Calu3 (cell line): ENCODE measurements at regions not wholly inside any gene's neighbourhood (a gene's known extent, or its start where the extent isn't known, plus 50 kb on each side); places are given as distances from the start of the nearest gene placed in this dataset.

Experiments
- BruUV-seq: library from RNA; stranded (reverse); fragments of 400-500 nt; replicated peaks from 2 replicates; lab custom pipeline; 2021; lab: Mats Ljungman, UMichigan
- CTCF ChIA-PET: fragments of 300-600 bp; sonication (Branson Sonifier 250); formaldehyde crosslinking; loops from one replicate; lab custom pipeline; 2022; ENCODE audit warnings: antibody characterized with exemption; lab: Charles Lee
- DNase-seq: peaks from one replicate; pipeline ENCODE4 v3.0.0; 2022
- H3K27ac Mint-ChIP-seq: one replicate; pipeline ENCODE4 v1.8.0; 2022; ENCODE audit warnings: mixed read lengths; ENCODE audit not compliant: unreplicated experiment
- H3K27me3 Mint-ChIP-seq: one replicate; pipeline ENCODE4 v1.8.0; 2022; ENCODE audit warnings: mixed read lengths; ENCODE audit not compliant: unreplicated experiment
- H3K36me3 Mint-ChIP-seq: one replicate; pipeline ENCODE4 v1.8.0; 2022; ENCODE audit warnings: mild to moderate bottlenecking, moderate library complexity, mixed read lengths; ENCODE audit not compliant: insufficient read depth, unreplicated experiment
- H3K4me1 Mint-ChIP-seq: one replicate; pipeline ENCODE4 v1.8.0; 2022; ENCODE audit warnings: mild to moderate bottlenecking, low read depth, mixed read lengths; ENCODE audit not compliant: unreplicated experiment
- H3K4me3 Mint-ChIP-seq: one replicate; pipeline ENCODE4 v1.8.0; 2022; ENCODE audit warnings: mild to moderate bottlenecking, low read depth, moderate library complexity, mixed read lengths; ENCODE audit not compliant: unreplicated experiment
- H3K9me3 Mint-ChIP-seq: one replicate; pipeline ENCODE4 v1.8.0; 2022; ENCODE audit warnings: low read depth, mixed read lengths; ENCODE audit not compliant: unreplicated experiment
- intact Hi-C: fragments of 100-400 bp; cut with micrococcal nuclease; formaldehyde crosslinking; loops from one replicate; pipeline ENCODE4 v1.10.0; 2022; ENCODE audit not compliant: unreplicated experiment
- TF ChIP-seq, protein P1 (sequence below): fragments of 200-600 bp; IDR thresholded peaks from one replicate; pipeline ENCODE4 v1.8.0; 2022; ENCODE audit warnings: antibody characterized with exemption; ENCODE audit not compliant: unreplicated experiment

DNA sequence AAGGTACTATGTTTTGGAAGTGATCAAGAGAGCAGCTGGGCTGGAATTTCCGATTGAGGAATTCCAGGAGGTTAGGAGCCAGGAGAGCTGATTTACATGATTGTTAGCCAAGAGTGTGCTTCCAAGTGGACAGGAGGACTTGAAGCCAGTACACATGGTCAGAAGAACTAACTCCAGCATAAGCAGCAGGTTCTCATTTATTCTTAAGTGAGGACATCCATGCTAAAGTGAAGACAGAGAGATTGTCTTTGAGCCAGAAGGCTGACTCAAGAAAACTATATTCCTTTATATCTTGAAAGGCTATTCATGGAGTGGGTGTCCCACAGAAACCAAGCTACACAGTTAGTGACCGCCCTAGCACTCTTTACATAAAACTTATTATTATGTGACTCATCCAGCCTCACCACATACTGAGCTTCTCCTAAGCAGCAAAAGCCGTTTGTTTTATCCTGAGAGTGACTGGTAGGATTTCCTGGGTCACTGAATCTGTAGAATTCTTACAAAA is 56.7 kb upstream of the SEMA3A start:
- BruUV-seq: no TSS peak
- Mint-ChIP-seq H3K9me3 (no peaks in the 10 kb centered on the region), H3K27ac (no peak overlapping the region), H3K36me3 (no peaks in the 10 kb centered on the region), H3K4me3 (no peak overlapping the region), H3K4me1 (no peaks in the 10 kb centered on the region), H3K27me3 (no peaks in the 10 kb centered on the region)
- DNase-seq: no peak
- TF ChIP-seq, protein P1, sequence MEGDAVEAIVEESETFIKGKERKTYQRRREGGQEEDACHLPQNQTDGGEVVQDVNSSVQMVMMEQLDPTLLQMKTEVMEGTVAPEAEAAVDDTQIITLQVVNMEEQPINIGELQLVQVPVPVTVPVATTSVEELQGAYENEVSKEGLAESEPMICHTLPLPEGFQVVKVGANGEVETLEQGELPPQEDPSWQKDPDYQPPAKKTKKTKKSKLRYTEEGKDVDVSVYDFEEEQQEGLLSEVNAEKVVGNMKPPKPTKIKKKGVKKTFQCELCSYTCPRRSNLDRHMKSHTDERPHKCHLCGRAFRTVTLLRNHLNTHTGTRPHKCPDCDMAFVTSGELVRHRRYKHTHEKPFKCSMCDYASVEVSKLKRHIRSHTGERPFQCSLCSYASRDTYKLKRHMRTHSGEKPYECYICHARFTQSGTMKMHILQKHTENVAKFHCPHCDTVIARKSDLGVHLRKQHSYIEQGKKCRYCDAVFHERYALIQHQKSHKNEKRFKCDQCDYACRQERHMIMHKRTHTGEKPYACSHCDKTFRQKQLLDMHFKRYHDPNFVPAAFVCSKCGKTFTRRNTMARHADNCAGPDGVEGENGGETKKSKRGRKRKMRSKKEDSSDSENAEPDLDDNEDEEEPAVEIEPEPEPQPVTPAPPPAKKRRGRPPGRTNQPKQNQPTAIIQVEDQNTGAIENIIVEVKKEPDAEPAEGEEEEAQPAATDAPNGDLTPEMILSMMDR: no peak
- intact Hi-C loops: no loop called here
- CTCF ChIA-PET: no interaction called here

DNA sequence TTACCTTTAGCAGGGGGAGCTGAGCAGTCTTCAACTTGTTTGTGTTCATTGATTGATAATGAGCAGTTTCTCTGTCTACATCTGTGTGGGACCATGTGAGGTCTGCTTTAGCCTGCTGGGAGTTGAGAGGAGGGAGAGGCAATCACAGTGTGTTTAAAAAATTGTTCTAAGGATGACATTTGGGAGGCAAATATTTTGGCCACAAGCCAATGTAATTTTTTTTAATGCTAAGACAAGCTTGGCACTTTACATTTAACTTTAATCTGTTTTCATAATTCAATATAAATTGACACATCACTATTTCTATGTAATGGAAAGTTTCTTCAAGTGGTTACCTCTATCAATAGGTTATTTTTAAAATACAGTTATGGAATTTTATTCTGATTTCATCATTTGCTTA is 55.9 kb upstream of the SEMA3A start:
- H3K4me1 Mint-ChIP-seq: no peaks in the 10 kb centered on the region
- no peaks in the 10 kb centered on the region for H3K36me3 Mint-ChIP-seq
- intact Hi-C loops: no loop called here
- no peak overlapping the region for H3K4me3 Mint-ChIP-seq
- H3K9me3 Mint-ChIP-seq: no peaks in the 10 kb centered on the region
- DNase-seq: no peak
- H3K27me3 Mint-ChIP-seq: no peaks in the 10 kb centered on the region
- CTCF ChIA-PET: no interaction called here
- BruUV-seq: no TSS peak
- TF ChIP-seq, protein P1: no peak
- H3K27ac Mint-ChIP-seq: no peak overlapping the region

DNA sequence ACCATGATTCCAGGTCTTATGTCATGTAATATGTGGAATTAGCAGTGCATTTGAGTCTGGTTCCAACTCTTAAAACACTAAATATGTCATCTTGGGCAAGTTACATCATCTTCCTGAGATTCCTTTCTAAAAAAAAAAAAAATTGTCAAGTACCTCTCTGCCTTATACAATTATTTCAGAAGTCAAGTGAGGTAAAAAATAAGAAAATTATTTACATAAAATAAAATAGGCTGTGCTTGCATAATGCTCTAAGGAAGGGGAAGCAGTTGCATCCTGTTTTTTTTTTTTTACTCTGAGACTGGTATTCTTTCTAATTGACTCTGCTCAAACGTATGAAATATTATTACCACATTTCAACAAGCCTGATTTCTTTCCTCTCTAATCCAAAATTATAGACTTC is 55.1 kb upstream of the SEMA3A start:
- CTCF ChIA-PET: no interaction called here
- H3K27me3 Mint-ChIP-seq: no peaks in the 10 kb centered on the region
- no peaks in the 10 kb centered on the region for H3K4me1 Mint-ChIP-seq
- no peaks in the 10 kb centered on the region for H3K36me3 Mint-ChIP-seq
- no peak overlapping the region for H3K4me3 Mint-ChIP-seq
- H3K9me3 Mint-ChIP-seq: peaks cover 3% of the 10 kb centered on the region
- H3K27ac Mint-ChIP-seq: no peak overlapping the region
- DNase-seq: no peak
- no TSS peak for BruUV-seq
- intact Hi-C loops: no loop called here
- TF ChIP-seq, protein P1: no peak

DNA sequence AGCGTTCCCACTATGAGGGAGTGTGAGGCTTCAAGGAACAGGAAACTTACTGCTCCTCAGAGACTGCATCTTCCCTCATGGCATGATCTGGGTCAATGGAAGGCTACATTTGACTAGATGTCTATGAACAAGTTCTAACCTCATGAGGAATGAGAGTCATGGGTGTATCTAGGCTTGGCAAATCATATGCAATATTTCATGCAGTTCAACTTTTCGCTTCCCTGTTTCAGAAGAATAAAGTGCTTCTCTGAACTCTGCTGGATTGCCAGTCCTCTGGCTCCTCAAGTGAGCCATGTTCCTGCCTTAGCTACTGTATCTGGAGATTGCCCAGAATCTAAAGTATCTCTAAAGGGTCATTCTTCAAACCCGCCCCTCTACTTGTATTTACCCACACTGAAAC is 54.3 kb upstream of the SEMA3A start:
- TF ChIP-seq, protein P1: no peak
- Mint-ChIP-seq H3K4me3 (no peak overlapping the region), H3K27me3 (no peaks in the 10 kb centered on the region), H3K9me3 (peaks cover 3% of the 10 kb centered on the region), H3K4me1 (no peaks in the 10 kb centered on the region), H3K36me3 (no peaks in the 10 kb centered on the region), H3K27ac (no peak overlapping the region)
- intact Hi-C loops: no loop called here
- CTCF ChIA-PET: no interaction called here
- no TSS peak for BruUV-seq
- DNase-seq: no peak
